Ovary (tissue), 3 donors: ENCODE measurements at regions not wholly inside any gene's neighbourhood (a gene's known extent, or its start where the extent isn't known, plus 50 kb on each side); places are given as distances from the start of the nearest gene placed in this dataset.

Experiments used
- POLR2A ChIP-seq: fragments of 450-650 bp; IDR thresholded peaks from one replicate; pipeline ENCODE4 v1.6.1; 2017; ENCODE audit warnings: antibody characterized with exemption, mild to moderate bottlenecking, moderate library complexity
- TF ChIP-seq, protein P1 (sequence below), 3 donors: fragments of 450-650 bp in 2 of 3; fragments of 200-600 bp in 1 of 3; IDR thresholded peaks; one replicate each; pipeline versions ENCODE4 v1.5.1 to v1.8.0; 2016 to 2022; ENCODE audit warnings: antibody characterized with exemption in 3 of 3, mild to moderate bottlenecking in 1 of 3
- donor health status: DM: no; HTN: no; CAD: no.

DNA sequence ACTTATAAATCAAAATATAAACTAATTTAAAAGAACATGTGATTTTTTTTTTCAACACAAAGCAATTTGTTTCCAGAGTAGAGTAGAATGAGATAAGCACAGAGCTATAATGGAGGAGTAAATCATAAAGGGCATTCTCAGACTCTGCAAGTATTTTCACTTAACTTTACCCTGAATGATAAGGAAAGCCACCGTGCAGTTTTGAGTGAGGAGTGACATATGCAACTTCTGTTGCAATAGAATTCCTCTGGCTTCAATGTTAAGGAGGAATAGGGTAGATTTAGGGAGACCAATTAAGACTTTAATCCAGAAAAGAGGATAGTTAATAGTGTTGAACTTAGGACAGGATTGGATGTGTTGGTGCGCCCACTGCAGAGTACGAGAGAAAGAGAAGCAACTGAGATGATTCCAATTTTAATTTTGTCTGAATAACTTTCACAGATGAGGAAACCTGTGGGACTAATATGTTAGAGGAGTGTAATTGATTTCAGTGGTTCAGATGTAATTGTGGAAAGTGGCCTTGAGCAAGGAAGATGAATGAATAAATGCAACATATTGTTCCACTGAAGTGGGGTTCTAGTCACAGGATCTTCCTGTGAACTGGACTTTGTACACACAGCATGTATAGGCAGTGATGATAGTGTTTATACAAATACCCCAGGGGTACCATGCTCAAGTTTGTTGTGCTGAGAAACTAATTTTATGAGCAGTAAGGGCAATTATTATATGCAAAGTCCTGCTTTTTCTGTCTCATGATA lies 255.5 kb upstream of the ANO3 start:
- no peak for TF ChIP-seq POLR2A
- TF ChIP-seq, protein P1, sequence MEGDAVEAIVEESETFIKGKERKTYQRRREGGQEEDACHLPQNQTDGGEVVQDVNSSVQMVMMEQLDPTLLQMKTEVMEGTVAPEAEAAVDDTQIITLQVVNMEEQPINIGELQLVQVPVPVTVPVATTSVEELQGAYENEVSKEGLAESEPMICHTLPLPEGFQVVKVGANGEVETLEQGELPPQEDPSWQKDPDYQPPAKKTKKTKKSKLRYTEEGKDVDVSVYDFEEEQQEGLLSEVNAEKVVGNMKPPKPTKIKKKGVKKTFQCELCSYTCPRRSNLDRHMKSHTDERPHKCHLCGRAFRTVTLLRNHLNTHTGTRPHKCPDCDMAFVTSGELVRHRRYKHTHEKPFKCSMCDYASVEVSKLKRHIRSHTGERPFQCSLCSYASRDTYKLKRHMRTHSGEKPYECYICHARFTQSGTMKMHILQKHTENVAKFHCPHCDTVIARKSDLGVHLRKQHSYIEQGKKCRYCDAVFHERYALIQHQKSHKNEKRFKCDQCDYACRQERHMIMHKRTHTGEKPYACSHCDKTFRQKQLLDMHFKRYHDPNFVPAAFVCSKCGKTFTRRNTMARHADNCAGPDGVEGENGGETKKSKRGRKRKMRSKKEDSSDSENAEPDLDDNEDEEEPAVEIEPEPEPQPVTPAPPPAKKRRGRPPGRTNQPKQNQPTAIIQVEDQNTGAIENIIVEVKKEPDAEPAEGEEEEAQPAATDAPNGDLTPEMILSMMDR (IDR thresholded peaks at IDR 0.05): no peak
